Uterus (tissue), 3 donors: ENCODE measurements at regions not wholly inside any gene's neighbourhood (a gene's known extent, or its start where the extent isn't known, plus 50 kb on each side); places are given as distances from the start of the nearest gene placed in this dataset.

Source experiments
- DNase-seq, 2 donors: peaks; one replicate each; pipeline ENCODE4 v3.0.0-alpha.2; 2019 to 2020
- H3K27ac ChIP-seq, 2 donors: fragments of 200-600 bp; sonication (generic); 1 replicate in 1 of 2; 2 replicates in 1 of 2; pipeline ENCODE4 v1.5.1; 2016 to 2018
- H3K27me3 ChIP-seq, 2 donors: fragments of 200-600 bp; sonication (generic); one replicate each; pipeline ENCODE4 v1.5.1; 2018 to 2019; ENCODE audit warnings: control low read depth in 1 of 2
- H3K36me3 ChIP-seq, 2 donors: fragments of 200-600 bp; sonication (generic); one replicate each; pipeline ENCODE4 v1.5.1; 2019; ENCODE audit warnings: control low read depth in 1 of 2
- H3K4me1 ChIP-seq, 2 donors: fragments of 200-600 bp; sonication (generic); one replicate each; pipeline ENCODE4 v1.5.1; 2018 to 2019; ENCODE audit warnings: control low read depth in 1 of 2
- H3K4me3 ChIP-seq, 2 donors: fragments of 200-600 bp; sonication (generic); 1 replicate in 1 of 2; 2 replicates in 1 of 2; pipeline ENCODE4 v1.5.1; 2018 to 2019; ENCODE audit warnings: mild to moderate bottlenecking in 1 of 2
- H3K9me3 ChIP-seq, 2 donors: fragments of 200-600 bp; sonication (generic); one replicate each; pipeline ENCODE4 v1.5.1; 2019; ENCODE audit warnings: control low read depth in 1 of 2
- POLR2A ChIP-seq, 2 donors: fragments of 450-650 bp; IDR thresholded peaks; one replicate each; pipeline ENCODE4 v1.6.1; 2016; ENCODE audit warnings: antibody characterized with exemption in 2 of 2, mild to moderate bottlenecking in 1 of 2, moderate library complexity in 1 of 2
- intact Hi-C: fragments of 100-400 bp; cut with DNase I; formaldehyde crosslinking; loops from one replicate; pipeline ENCODE4 v1.15.1; 2023; ENCODE audit warnings: low total_unique reads
- TF ChIP-seq, protein P1 (sequence below), 4 experiments: fragments of 200-600 bp in 2 of 4; fragments of 450-650 bp in 2 of 4; sonication (generic) in 2 of 4; IDR thresholded peaks; one replicate each; pipeline ENCODE4 v1.5.1; 2016 to 2019; ENCODE audit warnings: antibody characterized with exemption in 4 of 4, mild to moderate bottlenecking in 2 of 4, moderate library complexity in 1 of 4
- donor health status: DM: yes; HTN: yes; CAD: no.

DNA sequence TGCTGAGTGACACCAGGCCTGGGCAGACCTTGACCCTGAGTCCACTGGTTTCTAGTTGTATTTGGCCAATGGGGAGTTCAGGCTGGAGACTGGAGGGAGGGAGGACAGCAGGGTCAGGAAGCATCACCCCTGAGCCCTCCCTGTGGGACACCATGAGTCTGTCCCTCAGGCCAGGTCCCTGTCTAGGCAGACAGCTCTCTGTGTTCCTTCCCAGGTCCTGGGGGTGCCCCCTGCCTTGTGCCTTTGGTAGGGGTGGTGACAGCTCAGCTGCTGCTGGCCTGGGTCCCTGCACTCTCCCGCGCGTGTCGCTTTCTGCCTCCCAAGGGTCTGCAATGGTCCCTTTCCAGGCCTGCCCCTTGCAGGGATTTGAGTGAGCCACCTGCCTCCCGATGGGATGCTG is 125.5 kb downstream of the OLFM1 start:
- no peak overlapping the region for H3K4me3 ChIP-seq
- no peaks in the 10 kb centered on the region for H3K27me3 ChIP-seq
- TF ChIP-seq POLR2A (IDR thresholded peaks at IDR 0.05): no peak
- TF ChIP-seq, protein P1, sequence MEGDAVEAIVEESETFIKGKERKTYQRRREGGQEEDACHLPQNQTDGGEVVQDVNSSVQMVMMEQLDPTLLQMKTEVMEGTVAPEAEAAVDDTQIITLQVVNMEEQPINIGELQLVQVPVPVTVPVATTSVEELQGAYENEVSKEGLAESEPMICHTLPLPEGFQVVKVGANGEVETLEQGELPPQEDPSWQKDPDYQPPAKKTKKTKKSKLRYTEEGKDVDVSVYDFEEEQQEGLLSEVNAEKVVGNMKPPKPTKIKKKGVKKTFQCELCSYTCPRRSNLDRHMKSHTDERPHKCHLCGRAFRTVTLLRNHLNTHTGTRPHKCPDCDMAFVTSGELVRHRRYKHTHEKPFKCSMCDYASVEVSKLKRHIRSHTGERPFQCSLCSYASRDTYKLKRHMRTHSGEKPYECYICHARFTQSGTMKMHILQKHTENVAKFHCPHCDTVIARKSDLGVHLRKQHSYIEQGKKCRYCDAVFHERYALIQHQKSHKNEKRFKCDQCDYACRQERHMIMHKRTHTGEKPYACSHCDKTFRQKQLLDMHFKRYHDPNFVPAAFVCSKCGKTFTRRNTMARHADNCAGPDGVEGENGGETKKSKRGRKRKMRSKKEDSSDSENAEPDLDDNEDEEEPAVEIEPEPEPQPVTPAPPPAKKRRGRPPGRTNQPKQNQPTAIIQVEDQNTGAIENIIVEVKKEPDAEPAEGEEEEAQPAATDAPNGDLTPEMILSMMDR (IDR thresholded peaks at IDR 0.05): no peak
- no peak overlapping the region for H3K27ac ChIP-seq
- H3K9me3 ChIP-seq: no peaks in the 10 kb centered on the region
- DNase-seq: no peak
- intact Hi-C loops: no loop called here
- H3K4me1 ChIP-seq: no peaks in the 10 kb centered on the region
- no peaks in the 10 kb centered on the region for H3K36me3 ChIP-seq

DNA sequence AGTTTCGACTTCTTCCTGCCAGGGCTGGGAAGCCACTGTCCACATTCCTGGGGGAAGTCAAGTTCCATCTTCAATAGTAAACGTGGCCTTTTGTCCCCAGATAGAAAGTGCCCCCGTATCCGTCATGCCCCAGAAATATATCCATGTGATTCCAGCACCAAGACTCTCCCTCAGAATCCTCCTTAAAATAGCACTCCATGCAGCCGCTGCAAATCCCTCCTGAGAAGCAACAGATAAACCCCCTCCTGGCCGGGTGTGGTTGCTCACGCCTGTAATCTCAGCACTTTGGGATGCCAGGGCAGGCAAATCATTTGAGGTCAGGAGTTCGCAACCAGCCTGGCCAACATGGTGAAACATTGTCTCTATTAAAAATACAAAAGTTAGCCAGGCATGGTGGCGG is 126.1 kb downstream of the OLFM1 start:
- H3K9me3 ChIP-seq: no peaks in the 10 kb centered on the region
- TF ChIP-seq, protein P1 (IDR thresholded peaks at IDR 0.05): no peak
- no peak for TF ChIP-seq POLR2A (IDR thresholded peaks at IDR 0.05)
- intact Hi-C loops: no loop called here
- H3K27ac ChIP-seq: no peak overlapping the region
- H3K27me3 ChIP-seq: no peaks in the 10 kb centered on the region
- no peak overlapping the region for H3K4me3 ChIP-seq
- no peaks in the 10 kb centered on the region for H3K36me3 ChIP-seq
- H3K4me1 ChIP-seq: no peaks in the 10 kb centered on the region
- DNase-seq: no peak

DNA sequence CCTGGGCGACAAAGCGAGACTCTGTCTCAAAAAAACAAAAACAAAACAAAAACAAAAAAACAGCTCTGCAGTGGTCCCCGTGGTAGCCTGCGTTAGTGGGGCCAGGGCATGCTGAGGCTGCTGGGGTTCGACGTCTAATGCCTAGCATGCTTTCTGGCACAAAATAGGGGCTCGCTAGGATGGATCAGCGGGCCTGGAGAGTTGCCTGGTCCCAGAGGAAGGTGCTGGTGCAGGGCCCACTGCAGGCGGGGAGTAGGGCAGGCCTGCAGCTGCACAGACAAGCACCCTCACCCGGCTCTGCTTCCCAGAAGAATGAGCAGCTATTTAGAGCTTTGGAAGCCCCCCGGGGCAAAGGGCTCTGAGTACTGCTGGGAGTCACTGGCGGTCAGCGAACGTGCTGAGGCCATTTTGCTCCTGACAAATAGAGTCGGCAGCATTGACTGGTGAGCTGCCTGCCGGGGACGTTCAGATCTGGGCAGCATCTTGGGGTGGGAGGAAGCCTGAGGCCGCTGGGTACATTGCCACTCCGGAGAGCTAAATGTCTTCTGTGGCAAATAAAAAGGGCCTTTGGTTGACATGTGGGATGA is 126.7 kb downstream of the OLFM1 start:
- intact Hi-C loops: no loop called here
- H3K4me3 ChIP-seq: no peak overlapping the region
- no peaks in the 10 kb centered on the region for H3K27me3 ChIP-seq
- no peaks in the 10 kb centered on the region for H3K4me1 ChIP-seq
- H3K36me3 ChIP-seq: no peaks in the 10 kb centered on the region
- TF ChIP-seq, protein P1 (IDR thresholded peaks at IDR 0.05): no peak
- no peak for TF ChIP-seq POLR2A (IDR thresholded peaks at IDR 0.05)
- H3K9me3 ChIP-seq: no peaks in the 10 kb centered on the region
- H3K27ac ChIP-seq: no peak overlapping the region
- no peak for DNase-seq

DNA sequence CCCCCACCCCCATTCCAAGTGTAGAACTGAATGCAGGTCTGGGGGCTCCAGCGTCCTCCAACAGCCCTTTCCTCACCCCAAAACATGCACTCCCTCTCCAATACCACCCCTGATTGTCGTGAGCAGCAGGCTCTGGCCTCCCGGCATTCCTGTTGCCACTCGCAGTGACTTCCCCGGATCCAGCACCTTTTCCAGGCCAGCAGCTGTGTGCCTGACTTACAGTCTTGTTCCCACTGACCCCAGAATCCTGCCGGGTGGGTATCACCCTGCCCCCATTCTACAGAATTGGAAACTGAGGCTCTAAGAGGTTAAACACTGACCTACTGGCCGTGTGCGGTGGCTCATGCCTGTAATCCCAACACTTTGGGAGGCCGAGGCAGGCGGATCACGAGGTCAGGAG is 127.2 kb downstream of the OLFM1 start:
- Histone ChIP-seq H3K9me3 (no peaks in the 10 kb centered on the region), H3K4me1 (no peaks in the 10 kb centered on the region), H3K36me3 (no peaks in the 10 kb centered on the region), H3K27ac (no peak overlapping the region), H3K27me3 (no peaks in the 10 kb centered on the region), H3K4me3 (no peak overlapping the region)
- no peak for DNase-seq
- TF ChIP-seq, protein P1 (IDR thresholded peaks at IDR 0.05): no peak
- TF ChIP-seq POLR2A (IDR thresholded peaks at IDR 0.05): no peak
- intact Hi-C loops: no loop called here

DNA sequence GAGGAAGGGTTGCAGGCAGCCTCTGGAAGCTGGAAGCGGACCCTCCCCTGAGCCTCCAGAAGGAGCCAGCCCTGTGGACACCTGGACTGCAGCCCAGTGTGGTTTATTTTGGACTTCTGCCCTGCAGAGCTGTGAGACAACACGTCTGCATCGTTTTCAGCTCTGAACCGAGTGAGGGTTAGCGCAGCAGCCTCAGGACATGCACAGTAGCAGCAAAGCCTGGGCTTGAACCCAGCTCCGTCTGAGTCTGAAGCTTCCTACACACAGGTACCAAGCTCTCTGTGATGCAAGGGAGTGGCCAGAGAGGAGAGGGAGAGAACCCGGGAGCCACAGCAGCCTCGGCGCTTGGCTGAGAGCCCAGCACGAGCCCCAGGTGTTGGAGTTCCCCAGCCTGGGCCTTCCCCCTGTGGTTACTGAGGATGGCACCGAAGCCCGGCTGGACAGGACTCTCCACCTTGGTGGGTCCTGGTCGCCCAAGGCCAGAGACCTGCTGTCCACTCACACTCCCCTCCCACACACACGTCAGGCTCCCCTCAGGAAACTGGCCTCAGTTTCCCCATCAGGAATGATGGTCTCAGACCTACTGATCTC is 128.2 kb downstream of the OLFM1 start:
- no peaks in the 10 kb centered on the region for H3K36me3 ChIP-seq
- TF ChIP-seq, protein P1 (IDR thresholded peaks at IDR 0.05): no peak
- TF ChIP-seq POLR2A (IDR thresholded peaks at IDR 0.05): no peak
- no peak overlapping the region for H3K4me3 ChIP-seq
- H3K4me1 ChIP-seq: no peaks in the 10 kb centered on the region
- no peaks in the 10 kb centered on the region for H3K27me3 ChIP-seq
- H3K9me3 ChIP-seq: no peaks in the 10 kb centered on the region
- H3K27ac ChIP-seq: no peak overlapping the region
- intact Hi-C loops: no loop called here
- no peak for DNase-seq
